ENCODE measurements at regions not wholly inside any gene's neighbourhood (a gene's known extent, or its start where the extent isn't known, plus 50 kb on each side); places are given as distances from the start of the nearest gene placed in this dataset.

DNA sequence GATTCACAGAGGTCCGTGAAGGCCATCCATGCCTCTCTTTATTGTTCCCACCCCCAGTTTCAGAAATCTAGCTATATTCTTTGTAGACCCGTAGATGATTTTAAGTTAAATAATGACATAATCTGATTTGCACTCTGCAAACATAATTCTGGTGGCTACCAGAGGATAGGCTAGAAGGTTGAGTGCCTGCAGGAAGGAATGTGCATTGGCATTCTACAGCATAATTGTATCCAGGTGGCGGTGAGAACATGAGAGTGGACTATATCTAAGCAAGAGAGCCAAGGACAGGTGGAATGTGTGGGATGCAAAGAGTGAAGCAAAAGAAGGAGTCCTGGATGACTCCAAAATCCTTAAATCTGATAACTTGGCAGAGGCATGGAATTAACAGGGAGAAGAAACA lies 298.5 kb upstream of the MME start:
- Histone ChIP-seq H3K27ac (no peak overlapping the region), H3K36me3 (no peaks in the 10 kb centered on the region), H3K4me3 (no peak overlapping the region), H3K27me3 (no peaks in the 10 kb centered on the region), H3K4me1 (peaks cover 0 to 19% (median 0%) of the 10 kb centered on the region in 12 donors), H3K9me3 (no peaks in the 10 kb centered on the region)
- no peak for DNase-seq
- WGBS, 4 donors = 86 to 90% (median 88%) methylated on average over 3 of the region's 3 CpGs
- intact Hi-C loops (cut with DNase I) = no loop called here
- TF ChIP-seq CTCF (IDR thresholded peaks at IDR 0.05) (no peak), POLR2A (IDR thresholded peaks at IDR 0.05) (no peak)
- no peak for ATAC-seq

GRCh38 chr3:154780263-154780662 lies 299.9 kb upstream of the MME start:
- Histone ChIP-seq H3K36me3 (no peaks in the 10 kb centered on the region), H3K4me3 (no peak overlapping the region), H3K27me3 (no peaks in the 10 kb centered on the region), H3K9me3 (no peaks in the 10 kb centered on the region), H3K4me1 (peaks cover 0 to 16% (median 0%) of the 10 kb centered on the region in 12 donors), H3K27ac (no peak overlapping the region)
- DNase-seq = no peak
- WGBS, 4 donors = 78 to 85% (median 84%) methylated on average over 1 of the region's 1 CpG
- TF ChIP-seq POLR2A (IDR thresholded peaks at IDR 0.05) (no peak), CTCF (IDR thresholded peaks at IDR 0.05) (no peak)
- ATAC-seq = no peak
- intact Hi-C loops (cut with DNase I) = no loop called here

DNA sequence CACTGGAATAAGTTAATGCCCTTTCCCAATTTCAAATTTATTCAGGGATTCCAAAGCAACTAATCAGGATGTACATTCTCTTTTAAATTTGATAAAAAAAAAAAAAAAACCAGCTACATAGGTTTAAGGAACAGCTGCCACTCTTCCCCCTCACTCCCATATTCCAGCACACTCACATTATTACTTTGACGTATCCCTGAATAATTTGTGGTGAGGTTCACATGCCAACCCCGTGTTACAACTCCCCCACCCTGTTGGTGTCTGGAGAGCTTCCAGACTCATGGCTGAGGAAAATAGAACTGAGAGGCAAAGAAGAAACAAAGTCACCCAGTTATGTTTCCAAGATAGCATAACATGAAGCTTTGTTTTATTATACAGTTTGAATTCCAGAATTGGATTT lies 300.5 kb upstream of the MME start:
- ATAC-seq (no peak), DNase-seq (no peak)
- Histone ChIP-seq H3K9me3 (no peaks in the 10 kb centered on the region), H3K4me3 (no peak overlapping the region), H3K27ac (no peak overlapping the region), H3K4me1 (peaks cover 0 to 16% (median 0%) of the 10 kb centered on the region in 12 donors), H3K27me3 (no peaks in the 10 kb centered on the region), H3K36me3 (no peaks in the 10 kb centered on the region)
- 26 to 46% (median 35%) methylated on average over 2 of the region's 2 CpGs for WGBS, 4 donors
- intact Hi-C loops (cut with DNase I) = no loop called here
- TF ChIP-seq CTCF (IDR thresholded peaks at IDR 0.05) (no peak), POLR2A (IDR thresholded peaks at IDR 0.05) (no peak)

DNA sequence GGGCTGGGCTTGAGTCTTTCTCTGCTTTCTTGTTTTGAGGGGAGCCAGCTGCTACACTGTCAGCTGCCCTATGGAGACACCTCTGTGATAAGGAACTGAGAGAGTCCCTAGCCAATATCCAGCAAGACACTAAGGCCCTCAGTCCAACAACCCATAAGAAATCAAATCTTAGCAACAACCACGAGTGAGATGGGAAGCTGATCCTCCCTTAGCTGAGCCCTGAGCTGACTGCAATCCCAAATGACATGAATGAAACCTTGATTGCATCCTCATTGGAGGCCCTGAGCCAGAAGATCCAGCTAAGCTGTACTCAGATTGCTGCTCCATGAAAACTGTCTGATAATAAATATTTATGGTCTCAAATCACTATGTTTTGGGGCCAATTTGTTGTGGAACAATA lies 302.1 kb upstream of the MME start:
- H3K4me1 ChIP-seq = peaks cover 0 to 14% (median 0%) of the 10 kb centered on the region in 12 donors
- WGBS, 4 donors = 14 to 64% (median 45%) methylated on average over 1 of the region's 1 CpG

More for the DNA sequence above, 302.1 kb upstream of the MME start:
- Histone ChIP-seq H3K4me3 (no peak overlapping the region), H3K27me3 (no peaks in the 10 kb centered on the region), H3K27ac (no peak overlapping the region), H3K9me3 (no peaks in the 10 kb centered on the region), H3K36me3 (no peaks in the 10 kb centered on the region)
- DNase-seq (no peak), ATAC-seq (no peak)
- no peak for TF ChIP-seq POLR2A (IDR thresholded peaks at IDR 0.05)
- no peak for TF ChIP-seq CTCF (IDR thresholded peaks at IDR 0.05)
- intact Hi-C loops (cut with DNase I) = no loop called here
